IMR-90 (cell line): ENCODE measurements at regions not wholly inside any gene's neighbourhood (a gene's known extent, or its start where the extent isn't known, plus 50 kb on each side); places are given as distances from the start of the nearest gene placed in this dataset.

Experiments used
- ATAC-seq: fragments of 200-7000 bp; cut with Tn5 transposase; 2 replicates; pipeline ENCODE4 v1.9.1; 2020; ENCODE audit warnings: low read depth, mild to moderate bottlenecking, moderate library complexity
- BruUV-seq: library from RNA; stranded (reverse); fragments of 400-500 nt; replicated peaks from 2 replicates; lab custom pipeline; 2021; lab: Mats Ljungman, UMichigan
- CTCF ChIA-PET: fragments of 300-600 bp; formaldehyde crosslinking; extraction: SDS; loops from one replicate; lab custom pipeline; 2021; ENCODE audit warnings: antibody characterized with exemption; lab: Yijun Ruan, JAX
- POLR2A ChIA-PET: fragments of 300-600 bp; sonication (Branson Sonifier 250); formaldehyde crosslinking; loops from one replicate; lab custom pipeline; 2022; ENCODE audit warnings: antibody characterized with exemption; ENCODE audit not compliant: unreplicated experiment; lab: Charles Lee
- DNase-seq: peaks from one replicate; pipeline ENCODE4 v3.0.0; 2013
- H2AFZ ChIP-seq: replicated peaks from 2 replicates; pipeline ENCODE3; 2013; ENCODE audit warnings: low read length, mild to moderate bottlenecking; ENCODE audit not compliant: poor library complexity
- H2AK5ac ChIP-seq: 2 replicates; pipeline ENCODE4 v1.6.1; 2013; ENCODE audit warnings: low read depth, low read length, inconsistent platforms
- H2AK9ac ChIP-seq: replicated peaks from 2 replicates; pipeline ENCODE3; 2013; ENCODE audit warnings: mild to moderate bottlenecking, low read depth, low read length, moderate library complexity; ENCODE audit not compliant: poor library complexity
- H2BK120ac ChIP-seq: 2 replicates; pipeline ENCODE4 v1.6.1; 2013; ENCODE audit warnings: low read depth, low read length, inconsistent platforms
- H2BK15ac ChIP-seq: 3 replicates; pipeline ENCODE4 v1.6.1; 2013; ENCODE audit warnings: low read depth, low read length, inconsistent platforms
- H2BK20ac ChIP-seq: 2 replicates; pipeline ENCODE4 v1.6.1; 2013; ENCODE audit warnings: low read depth, mild to moderate bottlenecking, inconsistent platforms, low read length, moderate library complexity
- H2BK5ac ChIP-seq: 2 replicates; pipeline ENCODE4 v1.6.1; 2013; ENCODE audit warnings: mild to moderate bottlenecking, low read depth, low read length, inconsistent platforms; ENCODE audit not compliant: poor library complexity, severe bottlenecking
- H3K14ac ChIP-seq: replicated peaks from 2 replicates; pipeline ENCODE4 v1.6.1; 2013; ENCODE audit warnings: low read depth, low read length, inconsistent platforms
- H3K18ac ChIP-seq: 2 replicates; pipeline ENCODE4 v1.6.1; 2013; ENCODE audit warnings: low read depth, low read length, control low read depth
- H3K23ac ChIP-seq: 2 replicates; pipeline ENCODE4 v1.6.1; 2013; ENCODE audit warnings: low read depth, low read length, inconsistent platforms
- H3K27ac ChIP-seq: 2 replicates; pipeline ENCODE4 v1.5.1; 2013; ENCODE audit warnings: mild to moderate bottlenecking, control low read depth, low read length; ENCODE audit not compliant: insufficient read depth
- H3K27me3 ChIP-seq: 2 replicates; pipeline ENCODE4 v1.6.1; 2013; ENCODE audit warnings: low read length; ENCODE audit not compliant: control insufficient read depth, insufficient read depth
- H3K36me3 ChIP-seq: 2 replicates; pipeline ENCODE4 v1.6.1; 2013; ENCODE audit warnings: low read length, mixed read lengths; ENCODE audit not compliant: control insufficient read depth, insufficient read depth
- H3K4ac ChIP-seq: 2 replicates; pipeline ENCODE4 v1.6.1; 2013; ENCODE audit warnings: low read depth, low read length, inconsistent platforms
- H3K4me1 ChIP-seq: 2 replicates; pipeline ENCODE4 v1.6.1; 2013; ENCODE audit warnings: low read length, mixed read lengths; ENCODE audit not compliant: control insufficient read depth, insufficient read depth
- H3K4me2 ChIP-seq: 2 replicates; pipeline ENCODE4 v1.6.1; 2013; ENCODE audit warnings: low read depth, mild to moderate bottlenecking, control low read depth, low read length, moderate library complexity
- H3K4me3 ChIP-seq: 2 replicates; pipeline ENCODE4 v1.5.1; 2013; ENCODE audit warnings: low read depth, mild to moderate bottlenecking, control low read depth, low read length, moderate library complexity; ENCODE audit not compliant: insufficient read depth
- H3K56ac ChIP-seq: 2 replicates; pipeline ENCODE4 v1.6.1; 2013; ENCODE audit warnings: low read length, inconsistent platforms; ENCODE audit not compliant: insufficient read depth; ENCODE audit errors: extremely low read depth
- H3K79me1 ChIP-seq, 2 experiments: 2 replicates each; pipeline ENCODE4 v1.6.1; 2013; ENCODE audit warnings: low read length in 2 of 2, inconsistent platforms in 1 of 2, low read depth in 1 of 2
- H3K9ac ChIP-seq: 2 replicates; pipeline ENCODE4 v1.6.1; 2013; ENCODE audit warnings: low read depth, low read length, control low read depth
- H3K9me1 ChIP-seq: 2 replicates; pipeline ENCODE4 v1.6.1; 2013; ENCODE audit warnings: low read length, inconsistent platforms; ENCODE audit not compliant: insufficient read depth
- H3K9me3 ChIP-seq: 2 replicates; pipeline ENCODE4 v1.6.1; 2013; ENCODE audit warnings: low read length; ENCODE audit not compliant: control insufficient read depth, insufficient read depth
- H4K20me1 ChIP-seq: 2 replicates; pipeline ENCODE4 v1.6.1; 2013; ENCODE audit warnings: low read length, inconsistent platforms; ENCODE audit not compliant: insufficient read depth
- H4K5ac ChIP-seq: 2 replicates; pipeline ENCODE4 v1.6.1; 2013; ENCODE audit warnings: mild to moderate bottlenecking, low read depth, low read length, control low read depth
- H4K8ac ChIP-seq, 2 experiments: 2 replicates each; pipeline ENCODE4 v1.6.1; 2013; ENCODE audit warnings: low read depth in 2 of 2, low read length in 2 of 2, control low read depth in 1 of 2, inconsistent platforms in 1 of 2
- H4K91ac ChIP-seq: 2 replicates; pipeline ENCODE4 v1.6.1; 2013; ENCODE audit warnings: low read depth, low read length, inconsistent platforms; ENCODE audit not compliant: insufficient read depth
- ELK1 ChIP-seq: fragments of 150-350 bp; IDR thresholded peaks from 2 replicates; pipeline ENCODE4 v1.6.1; 2016; ENCODE audit warnings: low read depth, mild to moderate bottlenecking, low read length, moderate library complexity, borderline replicate concordance
- FOS ChIP-seq: fragments of 150-350 bp; IDR thresholded peaks from 2 replicates; pipeline ENCODE4 v1.6.1; 2016; ENCODE audit warnings: low read depth, low read length
- MAFK ChIP-seq: IDR thresholded peaks from 2 replicates; pipeline ENCODE4 v1.6.1; 2012; ENCODE audit warnings: low read depth, low read length, improper control_type of control experiment
- RCOR1 ChIP-seq: IDR thresholded peaks from 2 replicates; pipeline ENCODE4 v1.6.1; 2012; ENCODE audit warnings: mild to moderate bottlenecking, low read length, improper control_type of control experiment; ENCODE audit not compliant: insufficient replicate concordance
- WGBS, 2 experiments: methylation state at CpG; one replicate each; pipeline versions ENCODE4 v1.1.5 to v1.1.7; 2013; ENCODE audit warnings: missing lambda C conversion rate in 2 of 2; ENCODE audit not compliant: insufficient read length in 1 of 2; ENCODE audit errors: extremely low coverage in 2 of 2; 5-methylcytosine and 5-hydroxymethylcytosine counted together
- dilution Hi-C: fragments of 300-500 bp; cut with HindIII; formaldehyde crosslinking; loops from one replicate; pipeline ENCODE4 v1.14.3; 2018; ENCODE audit warnings: low sequenced_read_pairs; ENCODE audit not compliant: unreplicated experiment
- in situ Hi-C: fragments of 300-500 bp; cut with MboI; formaldehyde crosslinking; loops from 3 replicates; pipeline ENCODE4 v1.14.3; 2019; ENCODE audit warnings: low sequenced_read_pairs, inconsistent platforms, mixed read lengths
- intact Hi-C: fragments of 100-400 bp; cut with micrococcal nuclease; formaldehyde crosslinking; loops from 2 replicates; pipeline ENCODE4 v1.10.0; 2022
- TF ChIP-seq, protein P1 (sequence below): conservative IDR thresholded peaks from 2 replicates; pipeline ENCODE4 v1.5.1; 2012; ENCODE audit warnings: mild to moderate bottlenecking, low read depth, low read length, improper control_type of control experiment
- TF ChIP-seq, protein P2 (sequence below): fragments of 150-350 bp; IDR thresholded peaks from 2 replicates; pipeline ENCODE4 v1.6.1; 2017; ENCODE audit warnings: mild to moderate bottlenecking, antibody characterized with exemption, low read length, low read depth

DNA sequence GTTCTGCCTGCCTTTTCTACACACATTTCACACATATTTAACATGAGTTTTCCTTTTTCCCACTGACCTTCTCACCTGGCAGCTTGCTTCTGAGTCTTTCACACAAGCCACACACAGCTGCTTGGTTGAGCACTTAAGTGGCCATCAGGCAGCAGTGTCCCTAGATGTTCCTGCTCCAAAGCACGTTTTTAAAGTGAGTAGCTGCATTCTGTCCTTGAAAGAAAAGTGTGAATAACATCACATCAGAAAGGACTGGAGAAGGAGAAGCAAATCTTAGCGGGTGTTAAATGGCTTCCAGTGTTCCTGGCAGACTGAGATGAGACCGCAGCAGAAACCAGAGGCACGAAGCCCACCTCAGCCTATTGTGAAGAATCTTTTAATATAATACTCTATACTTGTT, 209.2 kb upstream of the IRX4 start:
- no peaks in the 10 kb centered on the region for H3K9me1 ChIP-seq
- ATAC-seq (no peak), DNase-seq (no peak)
- no peak overlapping the region for H3K4me3 ChIP-seq
- POLR2A ChIA-PET, result no interaction called here
- H2AK5ac ChIP-seq, result no peak overlapping the region
- no peak overlapping the region for H3K9ac ChIP-seq
- H3K4ac ChIP-seq, result no peak overlapping the region
- H3K9me3 ChIP-seq, result peaks cover 11% of the 10 kb centered on the region
- no peak overlapping the region for H3K23ac ChIP-seq
- no peak overlapping the region for H2BK15ac ChIP-seq
- intact Hi-C loops (no loop called here), dilution Hi-C loops (no loop called here), in situ Hi-C loops (no loop called here)
- H3K4me2 ChIP-seq, result no peak overlapping the region
- no peaks in the 10 kb centered on the region for H4K20me1 ChIP-seq
- no peak overlapping the region for H2BK120ac ChIP-seq
- H3K27me3 ChIP-seq, result no peaks in the 10 kb centered on the region
- no peak overlapping the region for H3K14ac ChIP-seq
- H4K91ac ChIP-seq, result no peak overlapping the region
- no CpG with 5 or more reads among the region's 4 CpGs for WGBS, 2 experiments
- no peak overlapping the region for H4K8ac ChIP-seq
- no peak overlapping the region for H4K5ac ChIP-seq
- no TSS peak for BruUV-seq
- H2AK9ac ChIP-seq, result no peak overlapping the region
- no peaks in the 10 kb centered on the region for H3K79me1 ChIP-seq
- H3K27ac ChIP-seq, result no peak overlapping the region
- no peaks in the 10 kb centered on the region for H3K4me1 ChIP-seq
- H2AFZ ChIP-seq, result no peak overlapping the region
- H3K18ac ChIP-seq, result no peak overlapping the region
- no peak overlapping the region for H2BK20ac ChIP-seq
- TF ChIP-seq MAFK, result no peak
- no peak for TF ChIP-seq RCOR1
- TF ChIP-seq ELK1, result no peak
- no peak for TF ChIP-seq FOS
- TF ChIP-seq, protein P1, sequence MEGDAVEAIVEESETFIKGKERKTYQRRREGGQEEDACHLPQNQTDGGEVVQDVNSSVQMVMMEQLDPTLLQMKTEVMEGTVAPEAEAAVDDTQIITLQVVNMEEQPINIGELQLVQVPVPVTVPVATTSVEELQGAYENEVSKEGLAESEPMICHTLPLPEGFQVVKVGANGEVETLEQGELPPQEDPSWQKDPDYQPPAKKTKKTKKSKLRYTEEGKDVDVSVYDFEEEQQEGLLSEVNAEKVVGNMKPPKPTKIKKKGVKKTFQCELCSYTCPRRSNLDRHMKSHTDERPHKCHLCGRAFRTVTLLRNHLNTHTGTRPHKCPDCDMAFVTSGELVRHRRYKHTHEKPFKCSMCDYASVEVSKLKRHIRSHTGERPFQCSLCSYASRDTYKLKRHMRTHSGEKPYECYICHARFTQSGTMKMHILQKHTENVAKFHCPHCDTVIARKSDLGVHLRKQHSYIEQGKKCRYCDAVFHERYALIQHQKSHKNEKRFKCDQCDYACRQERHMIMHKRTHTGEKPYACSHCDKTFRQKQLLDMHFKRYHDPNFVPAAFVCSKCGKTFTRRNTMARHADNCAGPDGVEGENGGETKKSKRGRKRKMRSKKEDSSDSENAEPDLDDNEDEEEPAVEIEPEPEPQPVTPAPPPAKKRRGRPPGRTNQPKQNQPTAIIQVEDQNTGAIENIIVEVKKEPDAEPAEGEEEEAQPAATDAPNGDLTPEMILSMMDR, result no peak
- TF ChIP-seq, protein P2, sequence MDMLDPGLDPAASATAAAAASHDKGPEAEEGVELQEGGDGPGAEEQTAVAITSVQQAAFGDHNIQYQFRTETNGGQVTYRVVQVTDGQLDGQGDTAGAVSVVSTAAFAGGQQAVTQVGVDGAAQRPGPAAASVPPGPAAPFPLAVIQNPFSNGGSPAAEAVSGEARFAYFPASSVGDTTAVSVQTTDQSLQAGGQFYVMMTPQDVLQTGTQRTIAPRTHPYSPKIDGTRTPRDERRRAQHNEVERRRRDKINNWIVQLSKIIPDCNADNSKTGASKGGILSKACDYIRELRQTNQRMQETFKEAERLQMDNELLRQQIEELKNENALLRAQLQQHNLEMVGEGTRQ, result no peak
- H3K36me3 ChIP-seq, result no peaks in the 10 kb centered on the region
- H3K56ac ChIP-seq, result no peak overlapping the region
- no peak overlapping the region for H2BK5ac ChIP-seq
- CTCF ChIA-PET, result interaction anchor here (0.6 kb wide), 1 partner anchor 12 kb away, joined by 6 read pairs; no protein-coding TSS in a partner anchor
